K562 (cell line): ENCODE measurements at regions not wholly inside any gene's neighbourhood (a gene's known extent, or its start where the extent isn't known, plus 50 kb on each side); places are given as distances from the start of the nearest gene placed in this dataset.

Experiments used
- ATAC-seq: fragments of 200-7000 bp; cut with Tn5 transposase; 3 replicates; pipeline ENCODE4 v1.9.1; 2020; ENCODE audit warnings: moderate library complexity
- BruUV-seq: library from RNA; stranded (reverse); fragments of 400-500 nt; replicated peaks from 2 replicates; lab custom pipeline; 2021; lab: Mats Ljungman, UMichigan
- CTCF ChIA-PET: fragments of 300-600 bp; formaldehyde crosslinking; extraction: SDS; loops from one replicate; lab custom pipeline; 2021; ENCODE audit warnings: low intra/inter-chr PET ratio; lab: Yijun Ruan, JAX
- POLR2A ChIA-PET: fragments of 300-600, 350-650 bp; sonication (Branson Sonifier 250); formaldehyde crosslinking; extraction: SDS; loops from one replicate; lab custom pipeline; 2021; ENCODE audit warnings: antibody characterized with exemption, inconsistent platforms; lab: Yijun Ruan, JAX
- DNase-seq, 4 experiments: peaks; one replicate each; pipeline versions ENCODE4 v3.0.0 to v3.0.0-alpha.2; 2011 to 2018; ENCODE audit warnings: low spot score in 3 of 4, mixed read lengths in 3 of 4; ENCODE audit errors: extremely low read depth in 1 of 4
- FAIRE-seq: peaks from 2 replicates; lab custom pipeline; 2011; peaks lifted over from hg19 to GRCh38; lab: Jason Lieb, UNC
- H2AFZ ChIP-seq: 2 replicates; pipeline ENCODE4 v1.6.0; 2011; ENCODE audit warnings: low read depth, low read length, control low read depth, inconsistent platforms
- H3K27ac ChIP-seq: fragments of 200-600 bp; 3 replicates; pipeline ENCODE4 v1.8.0; 2011; ENCODE audit warnings: low read depth, mild to moderate bottlenecking, control low read depth, inconsistent platforms, low read length, moderate library complexity, mixed read lengths; ENCODE audit errors: extremely low read depth
- H3K27me3 ChIP-seq, 2 experiments: fragments of 300-600 bp in 1 of 2; 2 replicates in 1 of 2; 3 replicates in 1 of 2; pipeline versions ENCODE4 v1.6.0 to v1.8.0; 2011; ENCODE audit warnings: inconsistent platforms in 2 of 2, low read length in 2 of 2, mild to moderate bottlenecking in 1 of 2, mixed read lengths in 1 of 2, moderate library complexity in 1 of 2; ENCODE audit not compliant: control insufficient read depth in 2 of 2, insufficient read depth in 2 of 2
- H3K36me3 ChIP-seq: fragments of 300-600 bp; 3 replicates; pipeline ENCODE4 v1.8.0; 2011; ENCODE audit warnings: mild to moderate bottlenecking, low read length, inconsistent platforms; ENCODE audit not compliant: control insufficient read depth, insufficient read depth
- H3K4me1 ChIP-seq, 2 experiments: fragments of 200-600 bp in 1 of 2; replicated peaks in 1 of 2; 2 replicates in 1 of 2; 3 replicates in 1 of 2; pipeline versions ENCODE4 v1.5.1 to v1.8.0; 2011; ENCODE audit warnings: inconsistent platforms in 2 of 2, low read length in 2 of 2, mild to moderate bottlenecking in 1 of 2, mixed read lengths in 1 of 2, moderate library complexity in 1 of 2; ENCODE audit not compliant: control insufficient read depth in 2 of 2, insufficient read depth in 2 of 2
- H3K4me2 ChIP-seq: 2 replicates; pipeline ENCODE4 v1.6.1; 2011; ENCODE audit warnings: low read length, control low read depth, inconsistent platforms, mixed read lengths; ENCODE audit not compliant: insufficient read depth
- H3K4me3 ChIP-seq: fragments of 200-600 bp; sonication (generic), shearing (Covaris generic); 2 replicates; pipeline ENCODE4 v1.5.1; 2016; ENCODE audit warnings: control low read depth, inconsistent platforms
- H3K79me2 ChIP-seq: fragments of 200-600 bp; 3 replicates; pipeline ENCODE4 v1.8.0; 2011; ENCODE audit warnings: low read length, inconsistent platforms; ENCODE audit not compliant: control insufficient read depth, insufficient read depth
- H3K9ac ChIP-seq, 2 experiments: 2 replicates each; pipeline versions ENCODE4 v1.6.0 to v1.6.1; 2011; ENCODE audit warnings: low read depth in 2 of 2, low read length in 2 of 2, control low read depth in 1 of 2, inconsistent platforms in 1 of 2, mild to moderate bottlenecking in 1 of 2, mixed read lengths in 1 of 2; ENCODE audit not compliant: insufficient read depth in 1 of 2
- H3K9me1 ChIP-seq: one replicate; pipeline ENCODE4 v1.6.0; 2011; ENCODE audit warnings: inconsistent platforms, mild to moderate bottlenecking, low read length, moderate library complexity; ENCODE audit not compliant: control insufficient read depth, insufficient read depth
- H3K9me3 ChIP-seq: replicated peaks from 2 replicates; pipeline ENCODE4 v1.5.1; 2011; ENCODE audit warnings: low read depth, low read length, inconsistent platforms; ENCODE audit not compliant: control insufficient read depth, insufficient read depth
- H4K20me1 ChIP-seq: replicated peaks from 2 replicates; pipeline ENCODE4 v1.6.1; 2011; ENCODE audit warnings: low read length, inconsistent platforms, mixed read lengths; ENCODE audit not compliant: control insufficient read depth, insufficient read depth
- ARID3B ChIP-seq: fragments of 250-450 bp; sonication (Bioruptor Pico); IDR thresholded peaks from 2 replicates; pipeline ENCODE4 v1.4.0; 2020; ENCODE audit warnings: borderline replicate concordance
- BRF2 ChIP-seq: IDR thresholded peaks from 3 replicates; pipeline ENCODE4 v1.6.1; 2011; ENCODE audit warnings: borderline replicate concordance, mild to moderate bottlenecking; ENCODE audit not compliant: insufficient read length, insufficient read depth
- CREBBP ChIP-seq: IDR thresholded peaks from one replicate; pipeline ENCODE4 v1.6.1; 2012; ENCODE audit warnings: low read depth, mild to moderate bottlenecking, control low read depth, inconsistent platforms, low read length
- ID3 ChIP-seq, 2 experiments: fragments of 250-450 bp in 1 of 2; fragments of 450-650 bp in 1 of 2; sonication (Bioruptor Pico) in 1 of 2; IDR thresholded peaks; 2 replicates each; pipeline versions ENCODE4 v1.6.1 to v1.8.0; 2016 to 2021; ENCODE audit warnings: mild to moderate bottlenecking in 2 of 2, moderate library complexity in 2 of 2, missing compliant biosample characterization in 1 of 2, missing genetic modification characterization in 1 of 2
- MAZ ChIP-seq, 2 experiments: fragments of 450-650 bp in 1 of 2; sonication (generic) in 1 of 2; formaldehyde crosslinking; IDR thresholded peaks in 1 of 2; conservative IDR thresholded peaks in 1 of 2; 2 replicates each; pipeline versions ENCODE4 v1.4.0 to v1.5.0; 2020; ENCODE audit warnings: mild to moderate bottlenecking in 1 of 2, missing genetic modification reagents in 1 of 2
- MXD1 ChIP-seq: fragments of 250-450 bp; sonication (Bioruptor Pico); IDR thresholded peaks from 2 replicates; pipeline ENCODE4 v1.8.0; 2021; ENCODE audit warnings: borderline replicate concordance, mild to moderate bottlenecking, moderate library complexity; ENCODE audit not compliant: poor library complexity, severe bottlenecking
- SMARCC2 ChIP-seq: fragments of 450-650 bp; IDR thresholded peaks from 2 replicates; pipeline ENCODE4 v1.6.1; 2017; ENCODE audit warnings: antibody characterized with exemption, moderate library complexity, mild to moderate bottlenecking, low read depth
- U2AF1 ChIP-seq: fragments of 200-400 bp; formaldehyde crosslinking; optimal IDR thresholded peaks from 2 replicates; pipeline ENCODE3; 2017; ENCODE audit warnings: mild to moderate bottlenecking, low read depth, low read length, moderate library complexity
- ZBTB43 ChIP-seq: sonication (generic); formaldehyde crosslinking; IDR thresholded peaks from 2 replicates; pipeline ENCODE4 v1.8.0; 2023; ENCODE audit warnings: mild to moderate bottlenecking, missing genetic modification reagents
- ZNF121 ChIP-seq: sonication (generic); formaldehyde crosslinking; conservative IDR thresholded peaks from 2 replicates; pipeline ENCODE4 v1.8.0; 2022; ENCODE audit warnings: missing genetic modification reagents
- ZNF263 ChIP-seq: sonication (generic); formaldehyde crosslinking; IDR thresholded peaks from 2 replicates; pipeline ENCODE4 v1.8.0; 2022; ENCODE audit warnings: mild to moderate bottlenecking, missing genetic modification reagents, borderline replicate concordance
- ZNF384 ChIP-seq: IDR thresholded peaks from 2 replicates; pipeline ENCODE4 v1.6.1; 2012; ENCODE audit warnings: low read depth, low read length, improper control_type of control experiment
- ZNF766 ChIP-seq: fragments of 200-800 bp; sonication (Bioruptor generic); conservative IDR thresholded peaks from 2 replicates; pipeline ENCODE4 v1.6.1; 2016; ENCODE audit warnings: missing genetic modification characterization, missing compliant biosample characterization
- WGBS: fragments of 100-300 bp; shearing (Covaris generic); methylation state at CpG from one replicate; pipeline ENCODE4 v1.1.6; 2016; ENCODE audit warnings: low coverage, mixed read lengths; ENCODE audit not compliant: insufficient coverage; ENCODE audit errors: missing lambda C conversion rate; 5-methylcytosine and 5-hydroxymethylcytosine counted together
- in situ Hi-C: fragments of 300-500 bp; cut with MboI; formaldehyde crosslinking; loops from 4 replicates; pipeline ENCODE4 v1.15.0; 2018; ENCODE audit warnings: inconsistent platforms, mixed read lengths
- intact Hi-C: fragments of 100-400 bp; cut with micrococcal nuclease; formaldehyde crosslinking; loops from 2 replicates; pipeline ENCODE4 v1.14.2; 2022

- TF ChIP-seq ZBTB43 (no peak), ZNF263 (CRISPR knock-in tag) (no peak), ID3 (CRISPR knock-in tag; IDR thresholded peaks at IDR 0.05) (no peak), ID3 (tag; IDR thresholded peaks at IDR 0.05) (no peak), MAZ (CRISPR knock-in tag; conservative IDR thresholded peaks at IDR 0.05 in 1 of 2, IDR thresholded peaks at IDR 0.05 in 1 of 2) (no peak)
- TF ChIP-seq, all 486 proteins: peak for 0
These were observed 71.6 kb downstream of the C5orf15 start (continued) for GRCh38 chr5:133896873-133897272.

GRCh38 chr5:133895979-133896845, 72.2 kb downstream of the C5orf15 start:
- WGBS, result 3% methylated on average over 7 of the region's 7 CpGs
- no peaks in the 10 kb centered on the region for H3K36me3 ChIP-seq
- no peaks in the 10 kb centered on the region for H3K79me2 ChIP-seq
- no peak for ATAC-seq
- BruUV-seq, result no TSS peak
- no peak overlapping the region for H2AFZ ChIP-seq
- peaks cover 2 to 13% of the 10 kb centered on the region in 2 experiments; a peak in 4 of 5 replicates for H3K4me1 ChIP-seq
- in situ Hi-C loops (no loop called here), intact Hi-C loops (no loop called here)
- H3K4me2 ChIP-seq, result no peak overlapping the region
- DNase-seq, result no peak
- FAIRE-seq, result no peak
- H3K9me1 ChIP-seq, result no peaks in the 10 kb centered on the region
- no peak overlapping the region for H3K27ac ChIP-seq
- H3K9me3 ChIP-seq, result no peaks in the 10 kb centered on the region
- CTCF ChIA-PET, result no interaction called here
- H4K20me1 ChIP-seq, result no peaks in the 10 kb centered on the region
- no peak overlapping the region for H3K4me3 ChIP-seq
- POLR2A ChIA-PET, result interaction anchor here (3.3 kb wide), 1 partner anchor 11 kb away, joined by 15 read pairs; no protein-coding TSS in a partner anchor
- no peak overlapping the region for H3K9ac ChIP-seq
- H3K27me3 ChIP-seq, result peaks cover 7 to 22% of the 10 kb centered on the region in 2 experiments; a peak in 3 of 5 replicates
- no peak for TF ChIP-seq ZNF384
- TF ChIP-seq ARID3B (CRISPR knock-in tag), result no peak
- TF ChIP-seq CREBBP, result no peak
- no peak for TF ChIP-seq ZNF121 (CRISPR knock-in tag)
- TF ChIP-seq U2AF1, result no peak
- TF ChIP-seq SMARCC2, result no peak
- no peak for TF ChIP-seq BRF2
- no peak for TF ChIP-seq MXD1 (CRISPR knock-in tag)
- TF ChIP-seq ZNF766, result no peak
